C4-2B (cell line): ENCODE measurements at regions not wholly inside any gene's neighbourhood (a gene's known extent, or its start where the extent isn't known, plus 50 kb on each side); places are given as distances from the start of the nearest gene placed in this dataset.

Source experiments
- ZFX ChIP-seq: fragments of 450-650 bp; IDR thresholded peaks from 2 replicates; pipeline ENCODE4 v1.6.1; 2017
- TF ChIP-seq, protein P1 (sequence below): fragments of 450-650 bp; conservative IDR thresholded peaks from 2 replicates; pipeline ENCODE4 v1.5.1; 2017; ENCODE audit warnings: mild to moderate bottlenecking

DNA sequence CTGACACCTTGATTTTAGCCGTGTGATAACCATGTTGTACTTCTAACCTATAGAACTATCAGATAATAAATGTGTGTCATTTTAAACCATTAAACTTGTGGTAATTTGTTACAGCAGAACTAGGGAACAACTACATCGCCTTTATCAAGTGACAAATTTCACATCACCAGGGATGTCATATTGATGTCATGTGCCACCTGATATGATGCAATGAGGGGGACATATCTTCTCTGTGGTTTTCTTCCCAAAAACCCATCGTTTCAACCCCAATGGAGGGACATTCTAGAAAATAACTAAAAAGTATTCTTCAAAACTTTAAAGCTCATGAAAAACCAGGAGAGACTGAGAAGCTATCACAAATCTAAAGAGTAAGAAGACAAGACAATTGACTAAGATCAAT lies 212.2 kb downstream of the ETV1 start:
- TF ChIP-seq, protein P1, sequence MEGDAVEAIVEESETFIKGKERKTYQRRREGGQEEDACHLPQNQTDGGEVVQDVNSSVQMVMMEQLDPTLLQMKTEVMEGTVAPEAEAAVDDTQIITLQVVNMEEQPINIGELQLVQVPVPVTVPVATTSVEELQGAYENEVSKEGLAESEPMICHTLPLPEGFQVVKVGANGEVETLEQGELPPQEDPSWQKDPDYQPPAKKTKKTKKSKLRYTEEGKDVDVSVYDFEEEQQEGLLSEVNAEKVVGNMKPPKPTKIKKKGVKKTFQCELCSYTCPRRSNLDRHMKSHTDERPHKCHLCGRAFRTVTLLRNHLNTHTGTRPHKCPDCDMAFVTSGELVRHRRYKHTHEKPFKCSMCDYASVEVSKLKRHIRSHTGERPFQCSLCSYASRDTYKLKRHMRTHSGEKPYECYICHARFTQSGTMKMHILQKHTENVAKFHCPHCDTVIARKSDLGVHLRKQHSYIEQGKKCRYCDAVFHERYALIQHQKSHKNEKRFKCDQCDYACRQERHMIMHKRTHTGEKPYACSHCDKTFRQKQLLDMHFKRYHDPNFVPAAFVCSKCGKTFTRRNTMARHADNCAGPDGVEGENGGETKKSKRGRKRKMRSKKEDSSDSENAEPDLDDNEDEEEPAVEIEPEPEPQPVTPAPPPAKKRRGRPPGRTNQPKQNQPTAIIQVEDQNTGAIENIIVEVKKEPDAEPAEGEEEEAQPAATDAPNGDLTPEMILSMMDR, result no peak
- TF ChIP-seq ZFX, result no peak
